OCI-LY7 (cell line): ENCODE measurements at regions not wholly inside any gene's neighbourhood (a gene's known extent, or its start where the extent isn't known, plus 50 kb on each side); places are given as distances from the start of the nearest gene placed in this dataset.

ENCODE experiments used
- BruUV-seq: library from RNA; stranded (reverse); fragments of 400-500 nt; replicated peaks from 2 replicates; lab custom pipeline; 2021; lab: Mats Ljungman, UMichigan
- CTCF ChIA-PET: fragments of 300-600 bp; sonication (Branson Sonifier 250); formaldehyde crosslinking; loops from one replicate; lab custom pipeline; 2022; ENCODE audit warnings: antibody characterized with exemption; ENCODE audit not compliant: unreplicated experiment; lab: Charles Lee
- POLR2A ChIA-PET: fragments of 300-600 bp; sonication (Branson Sonifier 250); formaldehyde crosslinking; loops from one replicate; lab custom pipeline; 2022; ENCODE audit warnings: antibody characterized with exemption; lab: Charles Lee
- DNase-seq: peaks from one replicate; pipeline ENCODE4 v3.0.0-alpha.2; 2015; ENCODE audit warnings: low spot score
- H2AFZ ChIP-seq: fragments of 200-600 bp; sonication (generic), shearing (Covaris generic); 2 replicates; pipeline ENCODE4 v1.6.1; 2014; ENCODE audit warnings: mild to moderate bottlenecking, antibody characterized with exemption, low read length, moderate library complexity
- H3K27ac ChIP-seq: fragments of 200-600 bp; sonication (generic); 2 replicates; pipeline ENCODE4 v1.5.1; 2014; ENCODE audit warnings: mixed run types, low read depth, mild to moderate bottlenecking, moderate library complexity, low read length, inconsistent platforms; ENCODE audit not compliant: poor library complexity, severe bottlenecking
- H3K36me3 ChIP-seq: fragments of 200-600 bp; sonication (generic); 2 replicates; pipeline ENCODE4 v1.6.1; 2014; ENCODE audit warnings: mild to moderate bottlenecking, antibody characterized with exemption, low read length, moderate library complexity, mixed read lengths; ENCODE audit not compliant: insufficient read depth
- H3K4me1 ChIP-seq: fragments of 200-600 bp; sonication (generic); 2 replicates; pipeline ENCODE4 v1.5.1; 2014; ENCODE audit warnings: mild to moderate bottlenecking, low read length; ENCODE audit not compliant: insufficient read depth, poor library complexity, severe bottlenecking
- H3K4me2 ChIP-seq: fragments of 200-600 bp; sonication (generic); 2 replicates; pipeline ENCODE4 v1.6.1; 2014; ENCODE audit warnings: mild to moderate bottlenecking, low read length
- H3K4me3 ChIP-seq: fragments of 200-600 bp; sonication (generic); 2 replicates; pipeline ENCODE4 v1.5.1; 2014; ENCODE audit warnings: mild to moderate bottlenecking, low read depth, low read length; ENCODE audit not compliant: poor library complexity, severe bottlenecking
- H3K79me2 ChIP-seq: fragments of 200-600 bp; sonication (generic); 2 replicates; pipeline ENCODE4 v1.6.1; 2016; ENCODE audit warnings: low read depth, mild to moderate bottlenecking, low read length, moderate library complexity, mixed read lengths; ENCODE audit not compliant: insufficient read depth
- H3K9me2 ChIP-seq: fragments of 200-600 bp; sonication (generic); 2 replicates; pipeline ENCODE4 v1.6.1; 2016; ENCODE audit warnings: mild to moderate bottlenecking, low read length, mixed read lengths; ENCODE audit not compliant: insufficient read depth
- H3K9me3 ChIP-seq: fragments of 200-600 bp; sonication (generic); 2 replicates; pipeline ENCODE4 v1.6.1; 2014; ENCODE audit warnings: mild to moderate bottlenecking, mixed run types, low read length, mixed read lengths
- H4K20me1 ChIP-seq: fragments of 200-600 bp; sonication (generic); 2 replicates; pipeline ENCODE4 v1.6.1; 2014; ENCODE audit warnings: mild to moderate bottlenecking, antibody characterized with exemption, low read length, moderate library complexity, mixed read lengths; ENCODE audit not compliant: insufficient read depth
- CTCF ChIP-seq: fragments of 200-600 bp; sonication (generic); conservative IDR thresholded peaks from 2 replicates; pipeline ENCODE4 v1.5.1; 2014; ENCODE audit warnings: mild to moderate bottlenecking, antibody characterized with exemption, low read length, moderate library complexity, mixed read lengths
- EZH2phosphoT487 ChIP-seq: fragments of 200-600 bp; sonication (generic); IDR thresholded peaks from 2 replicates; pipeline ENCODE4 v1.6.1; 2018; ENCODE audit warnings: low read depth, borderline replicate concordance, mild to moderate bottlenecking, mixed run types, antibody characterized with exemption, low read length, moderate library complexity, mixed read lengths
- intact Hi-C: fragments of 100-400 bp; cut with micrococcal nuclease; formaldehyde crosslinking; loops from one replicate; pipeline ENCODE4 v1.10.0; 2022; ENCODE audit not compliant: unreplicated experiment

GRCh38 chr1:157286096-157286495, 147.9 kb upstream of the ETV3 start:
- H2AFZ ChIP-seq = no peak overlapping the region
- intact Hi-C loops = no loop called here
- H3K4me3 ChIP-seq = no peak overlapping the region
- CTCF ChIA-PET = no interaction called here
- no peak for DNase-seq
- H3K36me3 ChIP-seq = no peaks in the 10 kb centered on the region
- TF ChIP-seq EZH2phosphoT487 (no peak), CTCF (no peak)
- H3K9me3 ChIP-seq = no peaks in the 10 kb centered on the region
- POLR2A ChIA-PET = no interaction called here
- H3K4me1 ChIP-seq = no peaks in the 10 kb centered on the region
- H4K20me1 ChIP-seq = no peaks in the 10 kb centered on the region
- H3K4me2 ChIP-seq = no peak overlapping the region
- H3K79me2 ChIP-seq = no peaks in the 10 kb centered on the region
- H3K9me2 ChIP-seq = no peaks in the 10 kb centered on the region
- BruUV-seq = no TSS peak
- no peak overlapping the region for H3K27ac ChIP-seq

- Histone ChIP-seq H2AFZ (no peak overlapping the region), H3K9me2 (no peaks in the 10 kb centered on the region), H3K9me3 (no peaks in the 10 kb centered on the region), H3K79me2 (no peaks in the 10 kb centered on the region), H3K27ac (no peak overlapping the region), H3K4me1 (no peaks in the 10 kb centered on the region), H3K4me2 (no peak overlapping the region), H4K20me1 (no peaks in the 10 kb centered on the region), H3K4me3 (no peak overlapping the region), H3K36me3 (no peaks in the 10 kb centered on the region)
- CTCF ChIA-PET = no interaction called here
- BruUV-seq = no TSS peak
- intact Hi-C loops = no loop called here
- POLR2A ChIA-PET = no interaction called here
- TF ChIP-seq EZH2phosphoT487 = no peak
- TF ChIP-seq CTCF = no peak
- no peak for DNase-seq
Measured at GRCh38 chr1:157284451-157284850, 146.3 kb upstream of the ETV3 start.

GRCh38 chr1:157279802-157280140, 141.6 kb upstream of the ETV3 start:
- BruUV-seq = no TSS peak
- no peak overlapping the region for H3K4me2 ChIP-seq
- ChIA-PET CTCF (no interaction called here), POLR2A (no interaction called here)
- TF ChIP-seq CTCF (no peak), EZH2phosphoT487 (no peak)
- no peaks in the 10 kb centered on the region for H3K4me1 ChIP-seq
- intact Hi-C loops = no loop called here
- no peaks in the 10 kb centered on the region for H3K79me2 ChIP-seq
- H3K4me3 ChIP-seq = no peak overlapping the region
- no peak overlapping the region for H2AFZ ChIP-seq
- no peaks in the 10 kb centered on the region for H3K36me3 ChIP-seq
- no peaks in the 10 kb centered on the region for H4K20me1 ChIP-seq
- no peaks in the 10 kb centered on the region for H3K9me2 ChIP-seq
- H3K27ac ChIP-seq = no peak overlapping the region
- DNase-seq = no peak
- H3K9me3 ChIP-seq = no peaks in the 10 kb centered on the region
